OCI-LY7 (cell line): ENCODE measurements at regions not wholly inside any gene's neighbourhood (a gene's known extent, or its start where the extent isn't known, plus 50 kb on each side); places are given as distances from the start of the nearest gene placed in this dataset.

Experiments
- CTCF ChIP-seq: fragments of 200-600 bp; sonication (generic); conservative IDR thresholded peaks from 2 replicates; pipeline ENCODE4 v1.5.1; 2014; ENCODE audit warnings: mild to moderate bottlenecking, antibody characterized with exemption, low read length, moderate library complexity, mixed read lengths
- EZH2phosphoT487 ChIP-seq: fragments of 200-600 bp; sonication (generic); IDR thresholded peaks from 2 replicates; pipeline ENCODE4 v1.6.1; 2018; ENCODE audit warnings: low read depth, borderline replicate concordance, mild to moderate bottlenecking, mixed run types, antibody characterized with exemption, low read length, moderate library complexity, mixed read lengths

DNA sequence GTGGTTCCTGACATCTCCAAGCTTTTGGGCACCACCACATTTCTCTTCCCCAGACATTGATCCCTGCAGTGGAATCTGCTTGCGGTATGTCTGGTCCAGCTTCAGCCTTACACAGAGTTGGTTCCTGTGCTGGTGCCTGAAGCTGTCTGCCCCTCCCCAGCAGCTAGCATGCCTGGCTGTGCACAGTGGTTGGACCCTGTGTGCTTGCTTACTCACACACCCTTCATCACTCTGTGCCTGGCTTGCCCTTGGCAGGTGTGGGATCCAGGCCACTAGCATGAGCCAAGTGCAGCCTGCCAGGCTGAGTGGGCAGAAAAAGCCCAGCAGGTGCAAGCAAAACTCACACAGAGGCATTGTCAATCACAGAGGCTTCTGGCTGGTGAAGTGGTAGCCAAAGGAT, 473.8 kb downstream of the ACTRT1 start:
- TF ChIP-seq CTCF (no peak), EZH2phosphoT487 (no peak)
